Stimulated activated CD4-positive, alpha-beta T cell treated with anti-CD3 and anti-CD28 coated beads, Interleukin-4, amount 100 ng/mL, for 24 hours (primary cell): ENCODE measurements at regions not wholly inside any gene's neighbourhood (a gene's known extent, or its start where the extent isn't known, plus 50 kb on each side); places are given as distances from the start of the nearest gene placed in this dataset.
"Not testable (repeated sequence)": the region's sequence is repeated elsewhere in the genome, so short reads cannot be mapped to it uniquely, and the experiment has no call there.

Experiments used
- DNase-seq: peaks from one replicate; pipeline ENCODE4 v3.0.0-alpha.2; 2020

DNA sequence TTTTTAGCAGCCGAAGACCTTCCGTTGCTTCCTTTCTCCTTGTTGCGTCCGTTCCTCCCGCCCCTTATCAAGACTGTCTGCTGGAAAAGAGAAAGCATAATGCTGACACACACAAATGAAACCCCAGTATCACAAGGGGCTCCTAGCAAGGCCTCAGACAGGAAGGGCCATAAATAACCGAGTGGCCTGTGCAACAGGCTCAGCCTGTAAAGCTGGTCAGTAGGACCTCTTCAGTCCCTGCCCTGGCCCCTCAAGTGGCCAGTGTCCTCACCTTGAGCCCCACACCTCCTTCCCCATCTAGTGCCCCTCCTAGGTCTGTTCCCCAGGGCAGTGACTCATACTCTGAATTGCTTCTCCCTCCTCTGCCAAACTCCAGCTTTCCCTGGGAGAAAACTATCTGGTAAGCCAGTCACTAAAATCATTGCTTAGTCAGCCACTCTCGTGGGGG lies 174.6 kb upstream of the IL12B start:
- no peak for DNase-seq

DNA sequence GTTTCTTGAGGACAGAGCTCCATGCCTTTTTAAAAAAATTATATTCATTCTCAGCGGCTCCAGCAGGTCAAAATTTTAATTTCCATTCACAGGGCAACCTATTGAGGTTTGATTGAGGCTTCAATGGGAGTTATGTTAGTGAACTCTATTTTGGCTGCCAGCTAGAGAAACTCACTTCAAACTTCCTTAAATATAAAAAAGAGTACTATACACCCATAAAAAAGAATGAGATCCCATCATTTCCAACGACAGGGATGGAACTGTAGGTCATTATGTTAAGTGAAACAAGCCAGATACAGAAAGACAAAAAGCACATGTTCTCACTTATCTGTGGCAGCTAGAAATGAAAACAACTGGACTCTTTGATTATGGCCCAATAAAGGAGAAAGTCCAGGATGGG lies 176.8 kb upstream of the IL12B start:
- no peak for DNase-seq

DNA sequence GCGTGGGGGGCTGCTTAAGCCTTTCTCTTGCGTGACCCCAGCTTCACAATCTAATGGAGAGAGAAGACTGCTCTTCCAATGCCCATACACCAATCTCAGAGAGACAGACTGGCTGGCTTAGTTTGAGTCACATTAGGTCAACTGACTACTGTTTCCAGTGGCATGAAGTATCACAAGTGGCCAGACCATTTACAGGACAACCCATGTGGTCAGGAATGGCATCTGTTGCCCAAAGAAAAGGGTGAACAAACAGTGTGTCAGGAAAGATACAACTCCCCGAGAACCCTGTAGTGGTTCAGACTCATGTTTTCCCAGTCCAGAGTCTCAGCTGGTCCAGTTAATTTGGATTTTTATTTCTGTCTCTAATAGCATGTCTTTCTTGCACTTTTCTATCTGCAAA lies 177.4 kb upstream of the IL12B start:
- no peak for DNase-seq

DNA sequence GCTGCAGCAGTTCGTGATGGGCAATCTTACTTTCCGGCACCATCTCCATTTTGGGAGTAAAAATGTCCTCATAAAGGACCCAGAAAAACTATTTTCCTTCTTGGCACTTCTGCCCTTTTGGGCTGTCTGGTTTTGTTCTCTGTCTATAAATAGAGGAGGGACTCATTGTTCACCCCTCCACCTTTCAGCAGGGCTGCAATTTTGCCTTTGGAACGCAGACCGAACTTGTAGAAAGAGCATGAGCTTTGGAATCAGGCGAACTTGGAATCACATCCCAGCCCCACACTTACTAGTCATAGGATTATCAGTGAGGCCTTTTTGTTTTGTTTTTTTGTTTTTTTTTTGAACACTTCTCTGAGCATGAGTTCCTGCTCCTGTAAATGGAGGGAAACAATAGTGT lies 178.1 kb upstream of the IL12B start:
- no peak for DNase-seq

DNA sequence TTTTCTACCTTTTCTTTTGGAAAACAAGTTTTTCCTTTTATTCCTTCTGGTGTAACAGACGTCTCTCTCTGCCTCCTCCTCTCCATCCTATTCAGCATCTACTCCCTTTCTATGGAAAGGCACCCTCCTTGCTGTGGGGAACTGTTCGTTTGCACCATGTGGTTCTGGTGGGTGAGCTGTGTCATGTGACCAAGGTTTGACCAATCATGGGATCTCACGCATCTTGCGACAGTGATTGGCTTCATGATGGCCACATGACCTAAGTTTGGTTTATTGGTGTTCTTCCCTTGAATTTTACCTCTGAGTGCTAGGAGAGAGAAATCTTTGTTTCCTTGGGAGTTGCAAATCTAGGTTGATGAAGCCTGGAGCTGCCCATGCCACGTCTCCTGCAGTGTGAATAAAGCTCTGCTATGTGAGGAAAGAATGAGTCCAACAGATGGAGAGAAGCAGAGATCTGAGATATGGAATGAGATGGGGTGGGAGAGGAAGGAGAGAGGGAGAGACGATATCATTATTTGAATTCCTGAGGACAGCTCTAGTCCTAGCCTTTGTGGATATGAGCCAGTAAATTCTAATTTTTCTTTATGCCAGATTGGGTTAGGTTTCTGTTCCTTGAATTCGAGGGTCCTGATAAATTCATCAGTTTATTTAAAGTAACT lies 178.8 kb upstream of the IL12B start:
- DNase-seq: no peak

DNA sequence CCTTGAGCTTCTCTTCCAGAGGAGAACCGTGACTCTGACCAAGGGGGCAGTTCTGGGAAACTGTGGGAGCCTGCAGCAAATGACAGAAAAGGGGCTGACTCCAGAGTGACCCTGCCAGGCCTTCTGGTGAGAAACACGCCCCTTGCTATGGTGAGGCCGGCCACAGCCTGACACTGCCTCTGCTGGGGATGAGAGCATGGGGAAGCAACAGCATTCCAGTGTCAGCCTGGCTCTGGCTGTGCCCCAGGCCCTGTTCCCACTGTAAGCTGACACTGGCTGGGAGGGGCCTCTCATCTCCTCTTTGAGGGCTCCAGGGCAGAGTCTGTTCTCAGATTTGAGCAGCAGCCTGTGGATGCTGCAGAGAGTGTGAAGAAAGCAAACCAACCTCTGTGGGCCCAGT lies 180.0 kb upstream of the IL12B start:
- DNase-seq: no peak

DNA sequence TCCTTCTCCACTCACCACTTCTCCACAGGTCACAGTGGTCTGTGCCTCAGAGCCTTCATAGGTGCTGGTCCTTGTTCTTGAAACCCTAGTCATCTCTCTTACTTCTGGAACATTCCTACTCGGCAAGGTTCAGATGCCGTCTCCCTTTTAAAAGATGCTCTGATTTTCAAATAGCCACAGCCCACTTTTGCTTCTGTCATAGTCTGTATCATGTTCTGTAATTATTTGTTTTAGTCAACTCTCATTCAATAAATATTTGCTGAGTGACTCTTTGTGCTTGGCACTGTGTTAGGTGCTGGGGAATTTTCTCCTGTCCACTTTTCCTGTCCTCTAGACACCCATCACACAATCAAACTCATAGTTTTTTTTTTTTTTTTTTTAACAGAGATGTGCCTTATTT lies 181.3 kb upstream of the IL12B start:
- no peak for DNase-seq

DNA sequence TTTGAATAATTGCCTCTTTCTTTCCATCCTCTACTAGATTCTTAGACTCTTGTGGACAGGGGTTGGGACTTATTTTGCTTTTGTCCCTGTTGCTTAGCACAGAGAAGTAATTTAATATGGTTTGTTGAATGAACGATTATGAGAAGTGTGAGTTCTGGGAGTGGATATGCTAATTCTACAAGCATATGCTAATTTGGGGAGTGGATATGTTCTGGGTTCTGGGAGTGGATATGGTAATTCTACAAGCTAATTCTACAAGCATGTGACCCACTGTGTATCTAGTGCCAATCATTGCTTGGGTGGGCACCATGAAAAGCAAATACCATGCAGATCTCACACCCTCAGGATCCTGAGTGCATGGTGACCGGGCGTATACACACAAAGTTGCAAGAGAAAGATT lies 181.8 kb upstream of the IL12B start:
- DNase-seq: no peak

DNA sequence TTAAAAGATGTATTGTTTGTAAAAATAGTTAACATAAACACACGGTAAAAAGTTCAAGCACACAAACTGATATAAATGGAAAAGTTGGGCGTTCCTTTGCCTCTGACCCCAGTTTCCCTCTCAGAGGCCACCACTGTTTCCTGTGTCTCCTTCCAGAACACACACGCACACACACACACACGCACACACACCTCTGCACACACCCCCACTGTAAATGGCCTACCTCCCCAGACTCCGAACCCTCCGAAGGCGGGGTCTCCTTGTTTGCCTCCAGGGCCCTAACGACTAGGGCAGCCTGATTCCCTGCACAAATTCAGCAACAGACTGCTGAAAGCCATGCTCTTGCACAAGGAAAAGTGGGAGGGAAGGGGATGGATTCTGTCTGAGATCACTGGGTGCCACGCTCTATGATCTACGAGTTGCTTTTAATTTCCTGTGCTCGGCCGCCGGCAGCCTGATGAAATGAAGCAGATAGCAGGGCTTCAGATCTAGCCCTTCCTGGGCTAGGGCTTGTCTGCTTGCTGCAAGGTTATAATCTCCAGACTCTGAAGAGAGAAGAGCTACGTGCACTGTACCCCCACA lies 184.0 kb upstream of the IL12B start:
- no peak for DNase-seq

DNA sequence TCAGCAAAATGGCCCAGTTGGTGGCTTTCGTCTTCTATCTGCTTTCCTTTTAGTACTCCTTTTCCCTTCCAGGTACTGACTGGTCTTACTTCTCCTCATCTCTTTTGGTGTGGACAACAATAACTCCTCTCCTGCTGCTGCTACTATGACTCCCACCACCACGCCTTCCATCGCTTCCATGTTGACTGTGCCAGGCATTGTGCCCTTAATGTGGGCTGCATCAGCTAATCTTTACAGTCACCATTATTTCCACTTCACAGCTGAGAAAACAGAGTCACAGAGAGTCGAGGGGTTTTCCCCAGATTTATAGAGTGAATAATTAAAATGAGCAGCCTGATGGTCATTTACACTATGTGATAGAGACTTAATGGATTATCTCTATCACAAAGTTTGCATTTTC lies 184.9 kb upstream of the IL12B start:
- peak; percentile 12 for DNase-seq

DNA sequence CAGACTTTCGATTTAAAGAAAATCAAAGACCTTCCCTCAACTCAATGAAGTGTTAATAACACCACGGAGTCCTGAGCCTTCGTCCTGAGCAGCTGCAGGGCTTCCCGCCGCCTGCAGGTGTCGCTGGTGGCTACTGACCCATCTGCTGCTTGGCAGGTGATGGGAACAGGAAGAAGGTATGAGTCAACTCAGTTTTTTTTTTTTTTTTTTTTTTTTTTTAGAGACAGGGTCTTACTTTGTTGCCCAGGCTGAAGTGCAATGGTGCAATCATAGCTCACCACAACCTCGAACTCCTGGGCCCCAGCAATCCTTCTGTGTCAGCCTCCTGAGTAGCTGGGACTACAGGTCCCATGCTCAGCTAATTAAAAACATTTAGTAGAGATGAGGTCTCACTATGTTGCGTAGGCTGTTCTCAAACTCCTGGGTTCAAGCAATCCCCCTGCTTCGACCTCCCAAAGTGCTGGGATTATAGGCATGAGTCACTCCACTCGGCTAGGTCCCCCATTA lies 185.7 kb upstream of the IL12B start:
- peak; percentile 64 for DNase-seq

DNA sequence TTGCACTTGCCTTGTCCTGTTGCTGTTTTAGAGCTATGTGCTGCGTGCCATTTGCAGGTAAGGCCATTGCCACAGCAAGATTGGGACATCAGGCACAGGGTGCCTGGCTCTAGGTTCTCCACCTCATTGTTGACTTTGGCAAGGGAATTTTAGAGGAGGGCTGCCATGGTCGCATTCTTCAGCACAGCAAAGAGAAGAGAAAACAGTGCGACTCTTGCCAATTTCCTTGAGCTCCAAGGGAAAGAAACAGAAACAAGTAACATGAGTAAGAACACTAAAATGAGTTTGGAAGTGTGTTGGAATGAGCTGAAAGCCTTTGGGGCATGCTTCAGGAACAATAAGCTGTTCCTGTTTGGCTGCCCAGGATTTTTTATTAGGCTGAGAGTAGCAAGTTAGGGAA lies 188.1 kb upstream of the IL12B start:
- no peak for DNase-seq

DNA sequence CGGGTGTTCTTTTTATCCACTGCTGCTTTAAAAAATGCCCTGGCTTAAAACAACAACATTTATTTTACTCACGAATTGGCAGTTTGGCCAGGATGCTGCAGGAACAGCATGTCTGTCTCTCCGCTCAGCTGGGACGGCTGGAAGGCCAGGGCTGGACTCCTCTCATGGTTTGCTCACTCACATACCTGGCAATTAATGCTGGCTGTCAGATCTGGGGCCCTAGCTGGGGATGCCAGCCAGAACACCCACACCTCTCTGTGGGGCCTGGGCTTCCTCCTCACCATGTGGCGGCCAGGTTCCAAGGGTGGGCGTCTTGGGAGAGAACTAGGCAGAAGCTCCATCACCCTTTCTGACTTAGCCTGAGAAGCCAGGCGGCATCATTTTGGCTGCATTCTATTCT lies 189.1 kb upstream of the IL12B start:
- DNase-seq: no peak

DNA sequence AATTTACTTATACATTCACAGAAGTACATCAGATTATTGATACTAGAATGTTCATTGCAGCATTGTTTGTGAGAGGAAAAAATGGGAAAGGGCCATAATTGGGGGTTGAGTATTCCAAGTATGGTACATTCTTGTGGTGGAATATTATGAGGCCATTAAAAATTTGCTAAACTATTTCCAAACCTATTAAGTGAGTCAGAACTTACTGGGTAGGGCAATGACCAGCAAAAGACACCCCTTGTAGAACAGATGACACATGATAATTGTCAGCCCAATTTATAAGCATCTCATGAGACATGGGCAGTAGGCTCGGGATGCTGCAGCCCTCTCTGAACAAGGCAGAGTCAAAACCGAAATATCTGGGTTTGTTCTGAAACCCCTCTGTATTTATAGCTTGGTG lies 192.6 kb upstream of the IL12B start:
- DNase-seq: no peak

DNA sequence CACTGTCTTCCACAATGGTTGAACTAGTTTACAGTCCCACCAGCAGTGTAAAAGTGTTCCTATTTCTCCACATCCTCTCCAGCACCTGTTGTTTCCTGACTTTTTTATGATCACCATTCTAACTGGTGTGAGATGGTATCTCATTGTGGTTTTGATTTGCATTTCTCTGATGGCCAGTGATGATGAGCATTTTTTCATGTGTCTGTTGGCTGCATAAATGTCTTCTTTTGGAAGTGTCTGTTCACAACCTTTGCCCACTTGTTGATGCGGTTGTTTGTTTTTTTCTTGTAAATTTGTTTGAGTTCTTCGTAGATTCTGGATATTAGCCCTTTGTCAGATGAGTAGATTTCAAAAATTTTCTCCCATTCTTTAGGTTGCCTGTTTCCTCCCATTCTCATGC lies 194.0 kb upstream of the IL12B start:
- DNase-seq: not testable (repeated sequence)

DNA sequence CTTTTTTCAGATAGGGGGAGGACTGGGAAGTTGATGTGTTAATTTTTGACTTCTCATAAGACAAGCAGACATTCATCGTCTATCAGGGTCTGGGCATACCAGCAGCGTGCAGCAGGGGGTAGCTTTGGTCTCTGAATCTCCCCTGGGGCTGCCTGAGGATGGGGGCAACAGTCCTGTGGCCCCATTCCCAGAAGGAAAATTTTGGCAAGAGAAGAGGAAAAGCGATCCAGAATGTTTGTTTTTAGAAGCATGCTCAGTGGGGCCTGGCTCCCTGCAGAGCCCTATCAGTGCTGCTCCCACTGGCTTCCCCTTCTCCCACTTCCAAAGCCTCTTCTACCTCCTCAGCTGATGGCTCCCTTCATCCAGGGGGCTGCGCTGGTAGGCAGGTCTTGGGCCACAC lies 194.8 kb upstream of the IL12B start:
- DNase-seq: no peak

DNA sequence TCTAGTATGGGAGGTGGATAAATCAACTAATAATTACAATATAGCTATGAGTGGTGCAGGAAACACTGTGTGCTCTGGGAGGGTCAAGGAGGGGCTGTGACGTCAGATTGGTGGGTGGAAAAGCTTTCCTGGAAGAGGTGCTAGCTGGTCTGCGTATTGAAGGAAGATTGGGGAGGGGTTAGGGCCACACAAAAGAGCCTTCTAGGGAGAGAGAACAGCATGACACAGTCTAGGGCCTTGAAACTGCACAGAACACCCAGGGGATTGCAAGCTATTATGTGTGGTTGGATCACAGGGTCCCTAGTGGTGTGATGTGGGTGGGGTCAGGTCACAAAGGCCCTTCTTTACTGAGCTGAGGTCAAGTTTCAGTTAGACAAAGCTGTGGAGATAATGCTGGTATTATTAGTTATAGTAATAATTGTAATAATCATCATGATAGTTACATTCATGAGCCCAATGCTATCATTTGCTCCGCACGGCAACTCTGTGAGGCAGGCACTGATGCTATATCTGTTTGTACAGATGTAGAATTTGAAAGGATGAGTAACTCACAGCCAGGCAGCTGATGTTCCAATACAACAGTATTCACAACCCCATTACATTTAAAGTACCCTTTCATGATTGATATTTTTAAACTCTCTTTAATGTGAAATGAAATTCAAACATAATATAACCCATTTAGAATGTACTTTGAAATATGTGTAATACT lies 197.4 kb upstream of the IL12B start:
- no peak for DNase-seq

DNA sequence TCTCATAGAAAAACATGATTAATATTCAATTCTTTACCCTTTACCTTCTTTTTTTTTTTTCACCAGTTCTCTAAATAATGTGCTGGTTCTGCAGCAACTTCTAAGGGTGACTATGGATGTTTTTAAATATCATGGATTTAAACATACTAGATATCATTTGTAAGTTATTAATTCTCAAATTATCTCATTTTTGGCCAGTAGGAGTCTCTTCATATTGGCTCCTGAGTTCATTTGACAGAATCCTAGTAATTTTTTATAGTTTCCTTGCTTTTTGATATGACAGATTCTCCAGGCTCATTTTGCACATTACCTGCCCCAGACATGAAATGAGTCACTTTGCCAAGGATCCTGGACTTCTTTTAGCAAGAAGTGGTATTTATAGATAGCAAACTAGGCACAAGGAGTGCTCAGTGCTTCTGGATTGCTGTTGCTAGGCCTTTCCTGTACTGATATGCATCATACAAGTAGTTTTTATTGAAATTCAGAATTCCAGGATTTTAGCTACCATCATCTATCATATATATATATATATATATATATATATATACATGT lies 201.3 kb upstream of the IL12B start:
- no peak for DNase-seq

DNA sequence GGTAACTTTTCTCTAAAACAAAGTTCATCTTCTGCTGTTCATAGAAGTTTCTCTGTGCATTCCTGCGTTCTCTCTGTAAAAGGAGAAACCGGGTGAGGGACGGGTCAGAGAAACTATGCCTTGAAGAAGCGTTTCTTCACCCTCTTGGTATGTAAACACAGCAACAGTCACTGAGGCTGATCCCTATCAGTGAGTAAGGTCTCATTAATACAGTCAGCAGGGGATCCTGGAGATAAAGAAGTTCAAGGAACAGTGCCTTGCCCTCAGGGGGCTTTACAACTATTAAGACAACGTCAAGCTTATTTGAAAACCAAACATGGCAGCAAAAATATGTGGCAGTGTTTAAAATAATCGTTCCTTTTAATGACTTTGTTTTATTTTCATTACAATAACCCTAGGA lies 202.9 kb upstream of the IL12B start:
- no peak for DNase-seq

DNA sequence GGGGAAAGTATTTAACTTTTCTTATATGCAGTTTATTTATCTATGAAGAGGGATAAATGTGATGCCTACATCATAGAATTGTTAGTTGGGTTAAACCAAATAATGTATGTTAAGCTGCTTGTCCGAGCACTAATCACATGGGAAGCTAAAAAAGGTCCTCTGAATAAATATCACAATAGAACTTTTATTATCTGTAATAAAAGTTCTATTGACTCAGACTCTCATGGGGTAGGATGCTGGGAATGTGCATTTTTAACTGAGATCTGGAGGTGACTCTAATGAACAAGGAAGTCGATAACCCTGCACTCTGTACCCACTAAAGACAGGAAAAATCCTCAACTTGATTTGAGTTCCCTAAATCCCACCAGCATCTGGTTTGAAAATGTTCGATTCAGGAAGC lies 205.9 kb upstream of the IL12B start:
- DNase-seq: no peak

DNA sequence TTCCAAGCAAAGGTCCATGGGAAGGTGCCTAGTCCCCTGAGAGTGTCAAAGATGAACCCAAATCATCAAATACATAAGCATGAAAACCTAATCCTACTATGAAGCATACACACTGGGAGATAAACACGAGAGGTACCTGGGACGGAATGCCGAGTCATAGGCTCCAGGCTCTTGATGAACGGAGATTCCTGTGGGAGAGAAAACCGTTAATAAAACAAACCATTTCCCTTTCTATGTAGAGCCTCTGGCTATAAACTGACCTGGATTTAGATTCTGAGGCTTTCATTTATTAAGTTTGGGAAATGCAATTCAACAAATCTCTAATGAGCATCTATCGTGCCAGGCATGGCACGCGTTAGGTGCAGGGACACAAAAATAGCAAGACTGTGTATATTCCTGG lies 206.4 kb upstream of the IL12B start:
- DNase-seq: no peak

DNA sequence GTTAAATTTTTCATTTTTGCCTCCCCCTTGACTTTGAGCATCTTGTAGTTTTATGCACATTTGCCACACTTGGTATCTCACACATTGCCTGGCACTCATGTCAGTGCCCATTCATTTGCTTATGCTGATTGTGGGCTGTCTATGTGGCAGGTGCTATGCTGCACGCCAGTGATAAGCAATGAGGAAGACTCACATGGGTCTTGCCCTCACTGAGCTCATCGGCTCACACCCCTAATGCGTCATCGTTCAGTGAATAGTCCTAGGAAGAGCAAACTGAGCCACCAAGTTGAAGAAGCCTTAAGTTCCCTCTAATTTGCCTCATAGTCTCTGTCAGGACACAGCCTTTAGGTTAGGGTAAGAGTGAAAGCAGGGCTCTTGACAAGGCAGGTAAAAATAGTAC lies 209.4 kb upstream of the IL12B start:
- DNase-seq: no peak

DNA sequence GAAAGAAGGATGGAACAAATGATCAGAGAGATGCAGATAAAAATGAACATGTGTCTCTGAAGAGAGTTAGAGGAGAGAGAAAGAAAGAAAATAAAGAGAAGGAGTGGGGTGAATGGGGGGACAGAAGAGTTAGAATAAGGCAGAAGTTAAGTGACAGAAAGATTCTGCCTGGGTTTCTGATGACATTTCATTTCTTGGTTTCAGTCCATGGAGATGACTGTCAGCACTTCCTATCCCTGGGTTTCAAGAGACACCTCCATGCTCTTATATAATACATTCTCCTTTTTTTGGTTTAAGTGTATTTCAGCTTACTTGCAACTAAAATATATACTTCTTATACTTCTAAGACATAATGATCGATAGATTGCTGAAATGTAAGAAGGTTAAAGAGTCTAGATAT lies 213.0 kb upstream of the IL12B start:
- DNase-seq: no peak

DNA sequence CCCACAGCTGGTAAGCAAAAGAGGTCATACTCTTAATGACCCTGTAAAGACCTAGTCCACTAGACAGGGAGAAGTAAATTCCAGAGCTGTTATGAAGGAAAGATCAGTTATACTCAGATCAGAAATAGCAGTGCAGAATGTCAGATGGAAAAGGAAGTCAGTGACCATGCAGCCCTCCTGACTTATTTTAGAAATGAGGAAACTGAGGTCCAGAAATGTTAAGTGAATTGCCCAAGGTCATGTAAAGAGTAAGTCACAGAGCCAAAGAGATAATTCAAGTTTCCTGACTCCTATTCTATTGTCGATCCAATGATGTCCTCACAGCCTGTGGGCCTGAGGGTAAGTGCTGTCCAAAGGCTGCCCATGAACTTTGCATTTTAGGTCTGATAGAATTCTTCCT lies 214.9 kb upstream of the IL12B start:
- DNase-seq: no peak
